Fibroblast of lung (primary cell): ENCODE measurements at regions not wholly inside any gene's neighbourhood (a gene's known extent, or its start where the extent isn't known, plus 50 kb on each side); places are given as distances from the start of the nearest gene placed in this dataset.

Experiments
- EZH2 ChIP-seq: IDR thresholded peaks from 2 replicates; pipeline ENCODE4 v1.5.1; 2012; ENCODE audit warnings: low read length, control low read depth, mild to moderate bottlenecking; ENCODE audit errors: missing control alignments
- TF ChIP-seq, protein P1 (sequence below), 2 donors: IDR thresholded peaks in 1 of 2; conservative IDR thresholded peaks in 1 of 2; 1 replicate in 1 of 2; 2 replicates in 1 of 2; pipeline ENCODE4 v1.5.1; 2011 to 2012; ENCODE audit warnings: low read length in 2 of 2, control low read depth in 1 of 2, inconsistent platforms in 1 of 2, low read depth in 1 of 2, mild to moderate bottlenecking in 1 of 2

DNA sequence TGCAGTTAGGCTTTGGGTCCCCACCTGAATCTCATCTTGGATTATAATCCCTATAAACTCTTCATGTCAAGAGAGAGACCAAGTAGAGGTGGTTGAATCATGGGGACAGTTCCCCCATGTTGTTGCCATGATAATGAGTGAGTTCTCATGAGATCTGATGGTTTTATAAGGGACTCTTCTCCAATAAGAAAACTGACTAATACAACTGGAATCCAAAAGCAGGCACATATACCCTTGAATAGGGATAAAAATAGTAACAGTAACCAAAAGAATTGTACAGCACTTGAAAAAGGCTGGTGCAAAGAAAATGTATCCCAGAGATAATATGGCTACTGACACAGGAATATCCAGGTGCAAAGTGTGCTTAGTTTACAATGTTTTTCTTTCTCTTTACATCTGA is 351.5 kb upstream of the MAD2L1 start:
- TF ChIP-seq, protein P1, sequence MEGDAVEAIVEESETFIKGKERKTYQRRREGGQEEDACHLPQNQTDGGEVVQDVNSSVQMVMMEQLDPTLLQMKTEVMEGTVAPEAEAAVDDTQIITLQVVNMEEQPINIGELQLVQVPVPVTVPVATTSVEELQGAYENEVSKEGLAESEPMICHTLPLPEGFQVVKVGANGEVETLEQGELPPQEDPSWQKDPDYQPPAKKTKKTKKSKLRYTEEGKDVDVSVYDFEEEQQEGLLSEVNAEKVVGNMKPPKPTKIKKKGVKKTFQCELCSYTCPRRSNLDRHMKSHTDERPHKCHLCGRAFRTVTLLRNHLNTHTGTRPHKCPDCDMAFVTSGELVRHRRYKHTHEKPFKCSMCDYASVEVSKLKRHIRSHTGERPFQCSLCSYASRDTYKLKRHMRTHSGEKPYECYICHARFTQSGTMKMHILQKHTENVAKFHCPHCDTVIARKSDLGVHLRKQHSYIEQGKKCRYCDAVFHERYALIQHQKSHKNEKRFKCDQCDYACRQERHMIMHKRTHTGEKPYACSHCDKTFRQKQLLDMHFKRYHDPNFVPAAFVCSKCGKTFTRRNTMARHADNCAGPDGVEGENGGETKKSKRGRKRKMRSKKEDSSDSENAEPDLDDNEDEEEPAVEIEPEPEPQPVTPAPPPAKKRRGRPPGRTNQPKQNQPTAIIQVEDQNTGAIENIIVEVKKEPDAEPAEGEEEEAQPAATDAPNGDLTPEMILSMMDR (conservative IDR thresholded peaks at IDR 0.05 in 1 of 2, IDR thresholded peaks at IDR 0.05 in 1 of 2; ENCODE audit: low read depth in 1 of 2, low read length in 2 of 2), result no peak
- no peak for TF ChIP-seq EZH2
